ENCODE measurements at regions not wholly inside any gene's neighbourhood (a gene's known extent, or its start where the extent isn't known, plus 50 kb on each side); places are given as distances from the start of the nearest gene placed in this dataset.

DNA sequence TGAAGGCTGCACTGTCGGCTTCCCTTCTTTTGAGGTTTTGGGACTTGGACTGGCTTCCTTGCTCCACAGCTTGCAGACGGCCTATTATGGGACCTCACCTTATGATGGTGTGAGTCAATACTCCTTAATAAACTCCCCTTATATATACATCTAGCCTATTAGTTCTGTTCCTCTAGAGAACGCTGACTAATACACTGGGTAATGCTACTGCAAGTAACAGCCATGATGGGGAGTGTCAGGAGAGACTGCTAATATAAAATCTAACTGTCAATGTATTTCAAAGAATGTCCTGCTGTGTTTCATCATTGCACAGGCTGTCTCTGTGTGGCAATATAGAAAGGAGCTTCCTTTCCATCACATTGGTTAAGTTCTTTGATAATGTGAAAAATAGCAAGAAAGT lies 57.7 kb upstream of the UST start:
- 41% methylated on average over 3 of the region's 3 CpGs for WGBS (ENCODE audit: missing lambda C conversion rate)
- ChIA-PET CTCF (interaction anchor here (0.6 kb wide), 1 partner anchor 1499 kb away, joined by 3 read pairs; no protein-coding TSS in a partner anchor), POLR2A (no interaction called here)
- no peak for FAIRE-seq
- no peak overlapping the region for H3K4me3 ChIP-seq
- no peaks in the 10 kb centered on the region for H3K4me1 ChIP-seq
- no peak overlapping the region for H3K27ac ChIP-seq
- no peak for TF ChIP-seq HDAC2 (IDR thresholded peaks at IDR 0.05)
- TF ChIP-seq, protein P1, sequence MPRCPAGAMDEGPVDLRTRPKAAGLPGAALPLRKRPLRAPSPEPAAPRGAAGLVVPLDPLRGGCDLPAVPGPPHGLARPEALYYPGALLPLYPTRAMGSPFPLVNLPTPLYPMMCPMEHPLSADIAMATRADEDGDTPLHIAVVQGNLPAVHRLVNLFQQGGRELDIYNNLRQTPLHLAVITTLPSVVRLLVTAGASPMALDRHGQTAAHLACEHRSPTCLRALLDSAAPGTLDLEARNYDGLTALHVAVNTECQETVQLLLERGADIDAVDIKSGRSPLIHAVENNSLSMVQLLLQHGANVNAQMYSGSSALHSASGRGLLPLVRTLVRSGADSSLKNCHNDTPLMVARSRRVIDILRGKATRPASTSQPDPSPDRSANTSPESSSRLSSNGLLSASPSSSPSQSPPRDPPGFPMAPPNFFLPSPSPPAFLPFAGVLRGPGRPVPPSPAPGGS (IDR thresholded peaks at IDR 0.05) = no peak
- TF ChIP-seq NPAS2 (CRISPR knock-in tag; IDR thresholded peaks at IDR 0.05; ENCODE audit: borderline replicate concordance) = no peak
- no peak for TF ChIP-seq MYC (IDR thresholded peaks at IDR 0.05; ENCODE audit: borderline replicate concordance, low read length)
- TF ChIP-seq EHF (CRISPR knock-in tag; IDR thresholded peaks at IDR 0.05) = no peak
- TF ChIP-seq RAD21 (conservative IDR thresholded peaks at IDR 0.05 in 1 of 2, IDR thresholded peaks at IDR 0.05 in 1 of 2) = no peak
- TF ChIP-seq EHMT2 (IDR thresholded peaks at IDR 0.05; ENCODE audit: low read depth) = no peak
- no peak for TF ChIP-seq JUNB (IDR thresholded peaks at IDR 0.05)
- TF ChIP-seq POLR2AphosphoS2 (conservative IDR thresholded peaks at IDR 0.05; ENCODE audit: low read length) = no peak
- TF ChIP-seq GATA3 (IDR thresholded peaks at IDR 0.05; ENCODE audit: borderline replicate concordance) = no peak
- no peak for TF ChIP-seq PHF8 (IDR thresholded peaks at IDR 0.05; ENCODE audit: borderline replicate concordance, low read depth)
- TF ChIP-seq EP300 (IDR thresholded peaks at IDR 0.05) = no peak
- TF ChIP-seq, protein P2, sequence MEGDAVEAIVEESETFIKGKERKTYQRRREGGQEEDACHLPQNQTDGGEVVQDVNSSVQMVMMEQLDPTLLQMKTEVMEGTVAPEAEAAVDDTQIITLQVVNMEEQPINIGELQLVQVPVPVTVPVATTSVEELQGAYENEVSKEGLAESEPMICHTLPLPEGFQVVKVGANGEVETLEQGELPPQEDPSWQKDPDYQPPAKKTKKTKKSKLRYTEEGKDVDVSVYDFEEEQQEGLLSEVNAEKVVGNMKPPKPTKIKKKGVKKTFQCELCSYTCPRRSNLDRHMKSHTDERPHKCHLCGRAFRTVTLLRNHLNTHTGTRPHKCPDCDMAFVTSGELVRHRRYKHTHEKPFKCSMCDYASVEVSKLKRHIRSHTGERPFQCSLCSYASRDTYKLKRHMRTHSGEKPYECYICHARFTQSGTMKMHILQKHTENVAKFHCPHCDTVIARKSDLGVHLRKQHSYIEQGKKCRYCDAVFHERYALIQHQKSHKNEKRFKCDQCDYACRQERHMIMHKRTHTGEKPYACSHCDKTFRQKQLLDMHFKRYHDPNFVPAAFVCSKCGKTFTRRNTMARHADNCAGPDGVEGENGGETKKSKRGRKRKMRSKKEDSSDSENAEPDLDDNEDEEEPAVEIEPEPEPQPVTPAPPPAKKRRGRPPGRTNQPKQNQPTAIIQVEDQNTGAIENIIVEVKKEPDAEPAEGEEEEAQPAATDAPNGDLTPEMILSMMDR (IDR thresholded peaks at IDR 0.05) = no peak
- TF ChIP-seq MAZ (IDR thresholded peaks at IDR 0.05; ENCODE audit: borderline replicate concordance, low read depth, low read length) = no peak
- TF ChIP-seq, protein P3, sequence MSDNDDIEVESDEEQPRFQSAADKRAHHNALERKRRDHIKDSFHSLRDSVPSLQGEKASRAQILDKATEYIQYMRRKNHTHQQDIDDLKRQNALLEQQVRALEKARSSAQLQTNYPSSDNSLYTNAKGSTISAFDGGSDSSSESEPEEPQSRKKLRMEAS (IDR thresholded peaks at IDR 0.05) = no peak
- no peak for ATAC-seq
- H3K9me3 ChIP-seq = no peaks in the 10 kb centered on the region
- no peak overlapping the region for H3K4me2 ChIP-seq
- DNase-seq (ENCODE audit: low read depth in 1 of 2, low spot score in 1 of 2) = no peak

DNA sequence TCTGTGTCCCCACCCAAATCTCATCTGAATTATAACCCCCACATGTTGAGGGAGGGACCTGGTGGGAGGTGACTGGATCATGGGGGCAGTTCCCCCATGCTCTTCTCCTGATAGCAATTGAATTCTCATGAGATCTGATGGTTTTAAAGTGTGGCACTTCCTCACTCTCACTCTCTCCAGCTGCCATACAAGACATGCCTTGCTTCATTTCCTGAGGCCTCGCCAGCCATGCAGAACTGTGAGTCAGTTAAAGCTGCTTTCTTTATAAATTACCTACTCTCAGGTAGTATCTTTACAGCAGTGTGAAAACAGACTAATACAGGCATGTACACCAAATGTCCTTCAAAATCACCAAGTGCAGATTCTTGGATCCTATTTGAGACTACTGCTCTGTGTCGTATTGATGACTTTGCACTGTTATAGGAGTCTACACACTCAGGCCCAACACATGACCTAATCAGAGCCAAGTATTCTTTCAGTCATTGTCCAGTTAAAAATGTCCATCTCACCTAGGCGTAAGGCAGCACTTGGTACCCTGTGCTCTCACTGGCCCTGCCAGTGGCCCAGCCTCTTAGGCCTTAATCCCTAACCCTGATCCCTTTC lies 52.8 kb upstream of the UST start:
- no peak for TF ChIP-seq HEYL (CRISPR knock-in tag; IDR thresholded peaks at IDR 0.05)
- no peak for TF ChIP-seq FOSL2 (IDR thresholded peaks at IDR 0.05)
- TF ChIP-seq FOSL2 (CRISPR knock-in tag; IDR thresholded peaks at IDR 0.05) = no peak
- TF ChIP-seq RNF2 (IDR thresholded peaks at IDR 0.05; ENCODE audit: borderline replicate concordance, low read depth) = no peak
- no peak for TF ChIP-seq SMC3 (IDR thresholded peaks at IDR 0.05)
- TF ChIP-seq JUNB (IDR thresholded peaks at IDR 0.05) = no peak
- TF ChIP-seq, protein P2 (IDR thresholded peaks at IDR 0.05) = no peak
- no peak for TF ChIP-seq FOSB (CRISPR knock-in tag; IDR thresholded peaks at IDR 0.05)
- TF ChIP-seq RAD21 (conservative IDR thresholded peaks at IDR 0.05 in 1 of 2, IDR thresholded peaks at IDR 0.05 in 1 of 2) = no peak
- no peak for TF ChIP-seq CBX8 (IDR thresholded peaks at IDR 0.05)
- TF ChIP-seq, protein P4, sequence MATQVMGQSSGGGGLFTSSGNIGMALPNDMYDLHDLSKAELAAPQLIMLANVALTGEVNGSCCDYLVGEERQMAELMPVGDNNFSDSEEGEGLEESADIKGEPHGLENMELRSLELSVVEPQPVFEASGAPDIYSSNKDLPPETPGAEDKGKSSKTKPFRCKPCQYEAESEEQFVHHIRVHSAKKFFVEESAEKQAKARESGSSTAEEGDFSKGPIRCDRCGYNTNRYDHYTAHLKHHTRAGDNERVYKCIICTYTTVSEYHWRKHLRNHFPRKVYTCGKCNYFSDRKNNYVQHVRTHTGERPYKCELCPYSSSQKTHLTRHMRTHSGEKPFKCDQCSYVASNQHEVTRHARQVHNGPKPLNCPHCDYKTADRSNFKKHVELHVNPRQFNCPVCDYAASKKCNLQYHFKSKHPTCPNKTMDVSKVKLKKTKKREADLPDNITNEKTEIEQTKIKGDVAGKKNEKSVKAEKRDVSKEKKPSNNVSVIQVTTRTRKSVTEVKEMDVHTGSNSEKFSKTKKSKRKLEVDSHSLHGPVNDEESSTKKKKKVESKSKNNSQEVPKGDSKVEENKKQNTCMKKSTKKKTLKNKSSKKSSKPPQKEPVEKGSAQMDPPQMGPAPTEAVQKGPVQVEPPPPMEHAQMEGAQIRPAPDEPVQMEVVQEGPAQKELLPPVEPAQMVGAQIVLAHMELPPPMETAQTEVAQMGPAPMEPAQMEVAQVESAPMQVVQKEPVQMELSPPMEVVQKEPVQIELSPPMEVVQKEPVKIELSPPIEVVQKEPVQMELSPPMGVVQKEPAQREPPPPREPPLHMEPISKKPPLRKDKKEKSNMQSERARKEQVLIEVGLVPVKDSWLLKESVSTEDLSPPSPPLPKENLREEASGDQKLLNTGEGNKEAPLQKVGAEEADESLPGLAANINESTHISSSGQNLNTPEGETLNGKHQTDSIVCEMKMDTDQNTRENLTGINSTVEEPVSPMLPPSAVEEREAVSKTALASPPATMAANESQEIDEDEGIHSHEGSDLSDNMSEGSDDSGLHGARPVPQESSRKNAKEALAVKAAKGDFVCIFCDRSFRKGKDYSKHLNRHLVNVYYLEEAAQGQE (IDR thresholded peaks at IDR 0.05) = no peak
- TF ChIP-seq, protein P5, sequence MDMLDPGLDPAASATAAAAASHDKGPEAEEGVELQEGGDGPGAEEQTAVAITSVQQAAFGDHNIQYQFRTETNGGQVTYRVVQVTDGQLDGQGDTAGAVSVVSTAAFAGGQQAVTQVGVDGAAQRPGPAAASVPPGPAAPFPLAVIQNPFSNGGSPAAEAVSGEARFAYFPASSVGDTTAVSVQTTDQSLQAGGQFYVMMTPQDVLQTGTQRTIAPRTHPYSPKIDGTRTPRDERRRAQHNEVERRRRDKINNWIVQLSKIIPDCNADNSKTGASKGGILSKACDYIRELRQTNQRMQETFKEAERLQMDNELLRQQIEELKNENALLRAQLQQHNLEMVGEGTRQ (IDR thresholded peaks at IDR 0.05) = no peak
- no peak for TF ChIP-seq TP53 (CRISPR knock-in tag; IDR thresholded peaks at IDR 0.05)
- no peak for TF ChIP-seq POLR2A (IDR thresholded peaks at IDR 0.05; ENCODE audit: low read length)
- TF ChIP-seq, protein P1 (IDR thresholded peaks at IDR 0.05) = no peak
- no peak for TF ChIP-seq HOXA7 (CRISPR knock-in tag; IDR thresholded peaks at IDR 0.05)
- FAIRE-seq (no peak), ATAC-seq (no peak), DNase-seq (ENCODE audit: low read depth in 1 of 2, low spot score in 1 of 2) (no peak)
- no peaks in the 10 kb centered on the region for H3K4me1 ChIP-seq
- ChIA-PET CTCF (interaction anchor here (1.1 kb wide), 1 partner anchor 10 kb away, joined by 4 read pairs; no protein-coding TSS in a partner anchor), POLR2A (no interaction called here)
- WGBS (ENCODE audit: missing lambda C conversion rate) = 65% methylated on average over 3 of the region's 3 CpGs
- no peak overlapping the region for H3K4me2 ChIP-seq
- H3K9me3 ChIP-seq = no peaks in the 10 kb centered on the region
- H3K4me3 ChIP-seq = no peak overlapping the region
- H3K27ac ChIP-seq = no peak overlapping the region

All from A549 (cell line).